ENCODE measurements at regions not wholly inside any gene's neighbourhood (a gene's known extent, or its start where the extent isn't known, plus 50 kb on each side); places are given as distances from the start of the nearest gene placed in this dataset.

DNA sequence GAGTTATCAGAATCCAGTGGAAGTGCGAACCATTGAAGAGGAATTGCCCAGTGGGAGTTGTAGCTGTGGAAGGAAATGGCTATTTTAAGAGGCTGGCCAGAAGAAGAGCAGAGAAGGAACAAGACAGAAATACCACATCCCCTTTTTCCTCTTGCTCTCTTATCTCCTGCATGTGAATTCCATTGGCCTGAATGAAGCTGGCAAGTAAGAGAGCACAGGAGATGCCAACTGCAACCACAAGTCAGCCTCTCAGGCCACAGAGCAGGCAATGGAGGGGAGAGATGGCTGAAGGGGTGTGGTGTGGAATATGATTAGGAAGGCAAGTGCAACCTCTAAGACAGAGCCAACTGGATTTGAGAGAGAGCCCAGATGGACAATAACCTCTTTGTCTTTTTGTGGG is 362.7 kb upstream of the IMPG1 start:
- intact Hi-C loops (cut with micrococcal nuclease) = no loop called here

DNA sequence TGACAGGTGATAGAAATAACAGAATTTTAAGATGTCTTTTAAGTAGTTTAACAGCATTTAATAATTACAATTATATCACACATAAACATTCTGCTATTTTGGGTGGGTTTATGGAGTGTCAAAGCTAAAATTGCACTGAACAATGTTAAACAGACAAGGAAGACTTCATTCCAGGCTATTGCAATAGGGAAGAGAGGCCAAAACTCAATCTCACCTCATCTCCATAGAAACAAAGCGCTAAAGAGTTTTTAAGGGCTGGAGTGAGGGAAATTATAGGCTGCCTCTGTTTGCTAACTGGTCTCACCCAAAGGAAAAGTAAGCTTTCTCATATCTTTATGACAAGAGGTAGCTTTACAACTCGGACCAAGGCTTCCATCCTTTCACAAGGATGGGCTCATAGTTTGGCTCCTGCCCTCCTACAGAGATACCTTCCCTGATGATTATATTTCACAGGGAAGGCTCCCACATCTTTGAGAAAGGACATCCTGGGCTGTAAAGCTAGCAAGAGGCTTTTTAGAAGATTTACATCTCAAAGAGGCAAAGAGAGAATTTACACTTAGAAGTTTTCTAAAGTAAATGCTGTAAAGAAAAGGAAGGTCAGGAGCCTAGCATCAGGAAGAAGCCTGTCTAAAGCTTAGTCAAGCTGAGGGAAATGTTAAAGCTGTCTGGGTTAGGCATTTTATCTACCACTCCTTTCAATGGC is 350.2 kb upstream of the IMPG1 start:
- intact Hi-C loops (cut with micrococcal nuclease) = no loop called here

DNA sequence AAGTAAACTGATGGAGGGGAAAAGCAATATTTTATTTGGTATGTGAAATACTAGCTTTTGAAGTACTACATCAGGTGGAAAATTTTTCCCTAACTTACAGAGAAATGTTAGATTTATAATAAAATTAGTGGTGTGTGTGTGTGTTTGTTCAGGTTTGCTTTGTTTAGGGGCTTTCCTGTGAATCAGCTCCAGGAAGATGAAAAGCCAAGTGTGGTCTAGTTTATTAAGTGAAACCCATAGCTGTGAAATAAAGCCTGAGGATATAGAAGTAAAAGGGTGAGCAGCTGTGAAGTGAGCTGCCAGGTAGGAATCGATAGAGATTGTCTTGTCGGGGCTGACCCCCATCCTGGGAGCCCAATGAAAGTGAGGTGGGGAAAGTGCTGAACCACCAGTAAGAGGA is 347.6 kb upstream of the IMPG1 start:
- intact Hi-C loops (cut with micrococcal nuclease) = no loop called here

DNA sequence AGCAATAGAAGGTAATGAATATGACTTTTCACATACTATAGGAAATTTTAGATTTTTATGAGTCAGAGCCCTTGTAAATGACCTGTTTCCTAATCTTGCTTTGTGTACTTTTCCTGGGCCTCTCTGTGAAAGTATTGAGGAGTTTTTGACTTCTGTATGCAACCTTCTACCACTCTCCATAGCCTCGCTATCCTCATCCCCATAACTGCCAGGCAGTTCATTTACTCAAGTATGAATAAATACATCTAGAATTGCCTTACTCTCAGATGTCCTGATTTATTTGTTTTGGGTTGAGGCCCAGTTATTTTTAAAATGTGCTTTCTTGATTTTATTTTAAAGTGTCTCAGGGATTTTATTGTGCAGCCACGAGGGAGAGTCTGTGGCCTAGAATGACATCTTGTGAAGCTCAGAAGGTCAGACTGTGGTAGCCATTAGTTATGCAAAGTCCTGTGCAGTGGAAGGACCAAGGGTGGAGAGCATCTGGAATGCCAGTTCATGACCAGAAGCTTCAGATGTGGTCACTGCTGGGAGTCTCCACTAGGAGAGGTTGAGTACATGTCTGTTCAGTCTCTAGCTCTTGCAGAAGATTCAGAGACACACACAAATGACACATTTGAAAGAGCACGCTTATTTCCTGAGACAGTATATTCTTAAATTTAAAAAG is 346.2 kb upstream of the IMPG1 start:
- intact Hi-C loops (cut with micrococcal nuclease) = no loop called here

DNA sequence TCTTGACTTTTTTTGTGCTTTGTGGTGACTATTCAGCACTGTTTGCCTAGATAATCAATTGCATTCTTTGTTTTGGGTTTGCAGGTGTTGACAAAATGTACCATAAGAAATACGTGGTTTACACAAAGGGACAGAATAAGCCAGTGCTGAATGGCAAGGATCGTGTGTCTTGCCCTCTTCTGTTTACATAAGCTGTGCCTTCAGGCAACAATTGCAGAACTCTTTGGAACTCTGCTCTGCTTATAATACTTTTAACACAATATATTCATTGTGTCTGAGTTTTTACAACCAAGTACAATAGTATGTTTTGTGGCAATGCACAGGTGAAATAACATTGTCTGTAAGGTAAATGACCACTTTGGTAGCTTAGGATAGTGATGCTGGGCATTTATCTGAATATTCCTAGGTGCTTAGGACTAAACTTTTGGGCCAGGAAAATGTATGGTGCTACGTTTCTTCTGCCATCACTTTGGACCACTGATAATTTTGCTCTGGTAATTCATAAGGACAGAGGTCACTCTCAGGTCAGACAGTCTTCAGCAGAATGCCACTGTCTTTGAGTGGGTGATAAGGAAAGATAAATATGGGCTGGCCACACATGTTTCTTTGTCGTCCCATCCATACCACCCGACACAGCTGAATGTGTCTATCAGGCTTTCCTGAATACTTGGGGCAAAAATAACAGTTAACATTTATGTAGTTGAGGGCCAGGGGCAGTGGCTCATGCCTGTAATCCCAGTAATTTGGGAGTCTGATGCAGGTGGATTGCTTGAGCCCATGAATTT is 344.6 kb upstream of the IMPG1 start:
- intact Hi-C loops (cut with micrococcal nuclease) = no loop called here

DNA sequence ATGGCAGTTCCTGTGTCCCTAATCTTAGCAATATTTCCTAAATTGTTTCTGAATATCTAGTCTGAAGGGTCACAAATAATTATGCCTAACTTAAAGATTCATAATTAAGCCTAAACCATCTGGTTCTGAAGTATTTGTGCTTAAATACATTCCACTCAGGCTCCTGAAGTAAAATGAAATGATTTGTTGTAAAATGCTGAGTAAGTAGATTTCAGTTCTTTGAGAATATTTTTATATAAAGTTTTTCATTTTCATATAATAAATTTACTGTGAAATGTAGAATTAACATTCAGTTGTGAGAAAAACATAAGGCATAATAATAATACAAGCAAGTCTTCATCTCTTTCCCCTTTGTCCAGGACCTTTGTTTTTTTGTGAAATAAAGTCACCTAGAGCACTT is 330.6 kb upstream of the IMPG1 start:
- intact Hi-C loops (cut with micrococcal nuclease) = no loop called here

DNA sequence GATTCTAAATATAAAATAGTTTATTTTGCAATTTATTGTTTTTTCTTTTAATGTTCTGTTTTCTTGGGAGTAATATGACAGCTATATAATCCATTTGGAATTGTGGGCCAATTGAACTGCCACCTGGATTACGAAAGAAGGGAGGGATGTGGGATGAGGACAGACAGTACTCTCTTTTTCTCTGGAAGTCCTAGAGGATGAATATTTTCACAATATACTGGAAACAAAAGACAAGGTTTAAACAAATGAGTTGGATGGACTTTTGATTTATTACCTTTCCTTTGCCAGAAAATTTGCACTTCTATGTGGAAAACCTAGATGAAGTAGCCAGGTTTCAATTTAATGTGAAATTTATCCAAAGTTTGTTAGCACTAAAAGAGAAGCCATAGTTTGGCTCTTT is 325.5 kb upstream of the IMPG1 start:
- intact Hi-C loops (cut with micrococcal nuclease) = no loop called here

DNA sequence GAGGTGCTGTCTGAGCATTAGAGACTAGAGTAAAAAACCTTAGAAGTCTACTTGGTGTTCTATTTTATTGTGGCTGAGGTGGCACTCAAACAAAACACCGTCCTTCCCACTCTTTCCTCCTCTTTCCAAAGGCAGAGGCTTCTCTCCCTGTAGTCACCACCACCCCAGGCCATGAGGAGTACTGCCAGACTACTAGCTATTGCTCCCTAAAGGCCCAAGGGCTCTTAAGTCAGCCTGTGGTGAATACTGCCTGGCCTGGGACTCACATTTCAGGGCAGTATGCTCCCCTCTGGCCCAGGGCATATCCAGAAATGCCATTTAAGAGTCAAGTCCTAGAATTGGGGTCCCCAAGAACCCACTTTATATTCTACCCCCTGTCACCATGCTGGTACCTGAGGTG is 309.7 kb upstream of the IMPG1 start:
- intact Hi-C loops (cut with micrococcal nuclease) = no loop called here

DNA sequence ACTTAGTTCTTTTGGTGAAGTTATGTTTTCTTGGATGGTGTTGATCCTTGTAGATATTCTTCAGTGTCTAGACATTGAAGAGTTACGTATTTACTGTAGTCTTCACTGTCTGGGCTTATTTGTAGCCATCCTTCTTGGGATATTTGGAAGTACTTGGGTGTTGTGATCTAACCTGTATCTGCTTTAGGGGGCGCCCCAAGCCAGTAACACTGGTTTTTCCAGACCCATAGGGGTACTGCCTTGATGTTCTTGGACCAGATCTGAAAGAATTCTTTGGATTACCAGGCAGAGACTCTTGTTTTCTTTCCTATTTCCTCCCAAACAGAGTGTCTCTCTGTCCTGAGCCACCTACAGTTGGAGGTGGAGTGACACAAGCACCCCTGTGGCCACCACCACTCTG is 309.1 kb upstream of the IMPG1 start:
- intact Hi-C loops (cut with micrococcal nuclease) = no loop called here

DNA sequence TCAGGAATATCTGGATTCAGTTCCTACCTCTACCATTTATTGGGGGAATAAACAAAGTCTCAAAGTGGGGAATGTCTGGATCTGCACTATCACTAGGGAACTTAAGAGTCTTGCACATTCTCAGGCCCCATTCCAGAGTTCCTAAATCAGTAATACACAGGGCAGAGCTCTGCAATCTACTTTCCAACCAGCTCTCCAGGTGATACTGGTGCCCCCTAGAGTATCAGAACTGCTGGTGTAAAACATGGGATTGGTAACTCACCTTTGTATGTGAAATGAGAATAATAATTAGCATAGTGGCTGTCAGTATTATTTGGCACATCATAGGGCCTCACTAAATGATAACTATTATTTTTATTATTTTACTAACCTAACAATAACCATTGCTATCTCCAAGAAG is 278.8 kb upstream of the IMPG1 start:
- intact Hi-C loops (cut with micrococcal nuclease) = no loop called here

DNA sequence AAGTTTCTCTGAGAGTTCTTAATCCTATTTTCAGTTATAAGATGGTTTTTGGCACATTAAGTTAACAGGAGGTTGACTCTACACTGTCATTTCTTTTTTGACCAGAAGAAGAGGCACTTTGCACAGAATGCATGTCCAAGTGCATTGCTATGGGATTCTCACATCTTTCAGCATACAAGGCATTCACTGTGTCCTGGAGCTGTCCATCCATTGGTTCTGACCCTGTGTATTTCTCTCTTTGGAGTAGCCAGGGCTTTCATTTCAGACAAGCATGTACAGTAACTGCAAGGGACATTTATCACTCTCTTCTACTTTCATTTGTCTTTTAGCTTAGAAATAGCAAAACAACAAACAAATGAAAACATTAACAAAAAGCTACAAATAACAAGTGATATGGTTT is 275.1 kb upstream of the IMPG1 start:
- intact Hi-C loops (cut with micrococcal nuclease) = no loop called here

DNA sequence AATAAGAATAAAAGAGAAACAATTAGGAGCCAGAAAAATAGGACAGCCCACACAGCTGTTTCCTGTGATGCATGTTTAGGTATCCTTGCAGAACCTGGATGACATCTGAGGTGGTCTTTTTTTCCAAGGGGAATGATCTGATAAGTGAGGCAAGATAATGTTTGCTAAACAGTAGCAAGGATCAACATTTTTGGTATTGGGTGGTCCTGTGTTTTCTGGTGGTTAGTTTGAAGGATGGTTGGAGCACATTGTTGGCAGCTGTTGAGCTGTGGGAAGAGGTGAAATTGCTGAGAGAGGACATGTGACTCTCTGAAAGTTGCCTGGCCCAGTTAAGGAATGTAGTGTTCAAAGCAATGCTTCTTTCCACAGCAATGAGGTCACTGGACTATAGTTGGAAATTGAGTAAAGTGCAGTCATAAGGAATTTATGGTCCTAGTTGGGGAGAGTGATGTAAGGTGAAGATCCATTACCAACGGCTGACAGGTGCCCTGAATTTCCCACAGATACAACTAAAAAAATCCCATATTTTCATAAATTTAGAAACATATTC is 270.2 kb upstream of the IMPG1 start:
- intact Hi-C loops (cut with micrococcal nuclease) = no loop called here

DNA sequence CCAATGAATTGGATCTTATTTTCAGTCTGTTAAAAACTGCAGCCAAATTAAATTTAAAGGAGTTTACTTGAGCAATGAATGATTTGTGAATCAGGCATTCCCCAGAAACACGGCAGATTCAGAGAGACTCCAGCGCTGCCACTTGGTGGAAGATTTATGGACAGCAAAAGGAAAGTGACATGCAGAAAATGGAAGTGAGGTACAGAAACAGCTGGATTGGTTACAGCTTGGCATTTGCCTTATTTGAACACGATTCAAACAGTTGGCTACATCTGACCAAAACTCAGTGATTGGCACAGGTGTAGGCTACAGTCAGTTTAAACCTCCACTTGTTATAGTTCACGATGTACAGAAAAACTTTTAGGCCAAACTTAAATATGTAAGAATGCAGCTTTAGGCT is 257.6 kb upstream of the IMPG1 start:
- intact Hi-C loops (cut with micrococcal nuclease) = no loop called here

DNA sequence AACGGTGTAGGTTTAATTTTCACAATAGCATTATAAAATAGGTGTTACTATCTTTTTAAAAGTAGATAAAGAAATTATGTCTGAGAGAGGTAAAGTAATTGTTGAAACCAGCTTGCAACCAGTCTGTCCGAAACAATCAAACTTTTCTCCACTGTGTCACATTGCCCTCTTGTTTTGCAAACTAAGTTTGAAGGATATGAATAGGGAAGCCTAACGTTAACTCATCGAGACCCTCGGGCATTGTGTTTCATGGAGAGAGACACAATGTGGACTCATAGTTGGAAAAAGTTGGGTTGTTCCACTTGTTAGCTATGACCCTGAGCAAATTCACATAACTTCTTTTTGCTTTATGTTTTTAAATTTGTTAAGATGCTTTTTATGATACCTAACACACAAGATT is 254.4 kb upstream of the IMPG1 start:
- intact Hi-C loops (cut with micrococcal nuclease) = no loop called here

Measured in T-helper 2 cell treated with Interferon-gamma antibody and Interleukin-4, amounts not matched to agents 100 ng/mL and 5 ng/mL, for 36 hours (primary cell).